GM23248 (cell line): ENCODE measurements at regions not wholly inside any gene's neighbourhood (a gene's known extent, or its start where the extent isn't known, plus 50 kb on each side); places are given as distances from the start of the nearest gene placed in this dataset.
"Not testable (repeated sequence)": the region's sequence is repeated elsewhere in the genome, so short reads cannot be mapped to it uniquely, and the experiment has no call there.

Experiments used
- EZH2 ChIP-seq: fragments of 200-600 bp; sonication (generic); IDR thresholded peaks from 2 replicates; pipeline ENCODE4 v1.6.1; 2018; ENCODE audit warnings: antibody characterized with exemption, mild to moderate bottlenecking; ENCODE audit not compliant: insufficient read depth, poor library complexity, severe bottlenecking
- EZH2phosphoT487 ChIP-seq: fragments of 200-600 bp; sonication (generic); IDR thresholded peaks from 2 replicates; pipeline ENCODE4 v1.6.1; 2018; ENCODE audit warnings: antibody characterized with exemption, moderate library complexity, mild to moderate bottlenecking, low read depth; ENCODE audit not compliant: insufficient read depth

- TF ChIP-seq EZH2, EZH2phosphoT487: not testable (repeated sequence)
Measured at GRCh38 chr10:46187431-46187830, 99.4 kb upstream of the ANTXRL start.
